Kidney (tissue), 13 donors: ENCODE measurements at regions not wholly inside any gene's neighbourhood (a gene's known extent, or its start where the extent isn't known, plus 50 kb on each side); places are given as distances from the start of the nearest gene placed in this dataset.

Experiments
- DNase-seq, 5 donors: peaks; one replicate each; pipeline ENCODE4 v3.0.0-alpha.2; 2013 to 2020
- FAIRE-seq: peaks from 2 replicates; lab custom pipeline; 2012; peaks lifted over from hg19 to GRCh38; lab: Jason Lieb, UNC
- H3K27ac ChIP-seq, 2 donors: one replicate each; pipeline ENCODE4 v1.7.0; 2013; ENCODE audit warnings: low read depth in 2 of 2, low read length in 2 of 2, inconsistent platforms in 1 of 2
- H3K27me3 ChIP-seq: one replicate; pipeline ENCODE4 v1.7.1; 2013; ENCODE audit warnings: low read length, inconsistent platforms; ENCODE audit not compliant: control insufficient read depth, insufficient read depth
- H3K36me3 ChIP-seq, 3 donors: one replicate each; pipeline versions ENCODE4 v1.7.0 to v1.7.1; 2013; ENCODE audit warnings: low read length in 3 of 3, control low read depth in 1 of 3, inconsistent platforms in 1 of 3; ENCODE audit not compliant: insufficient read depth in 3 of 3, control insufficient read depth in 2 of 3
- H3K4me1 ChIP-seq, 3 donors: one replicate each; pipeline versions ENCODE4 v1.7.0 to v1.7.1; 2013; ENCODE audit warnings: low read length in 3 of 3, inconsistent platforms in 1 of 3, low read depth in 1 of 3; ENCODE audit not compliant: control insufficient read depth in 2 of 3, insufficient read depth in 2 of 3
- H3K4me3 ChIP-seq, 3 donors: one replicate each; pipeline versions ENCODE4 v1.7.0 to v1.8.1; 2013; ENCODE audit warnings: low read length in 3 of 3, control low read depth in 1 of 3, inconsistent platforms in 1 of 3
- H3K9ac ChIP-seq, 3 donors: one replicate each; pipeline versions ENCODE4 v1.7.0 to v1.7.1; 2013; ENCODE audit warnings: low read length in 3 of 3, control low read depth in 1 of 3, inconsistent platforms in 1 of 3
- H3K9me3 ChIP-seq, 3 donors: one replicate each; pipeline versions ENCODE4 v1.7.0 to v1.7.1; 2013; ENCODE audit warnings: low read length in 3 of 3, control low read depth in 1 of 3, inconsistent platforms in 1 of 3; ENCODE audit not compliant: control insufficient read depth in 2 of 3, insufficient read depth in 1 of 3
- CTCF ChIP-seq: IDR thresholded peaks from 3 replicates; pipeline ENCODE4 v1.5.1; 2012; ENCODE audit warnings: mild to moderate bottlenecking, moderate library complexity, borderline replicate concordance; ENCODE audit not compliant: insufficient read depth; ENCODE audit errors: extremely low read depth
- intact Hi-C: fragments of 100-400 bp; cut with DNase I; formaldehyde crosslinking; loops from one replicate; pipeline ENCODE4 v1.11.1; 2022
- donor health status: control.
- donor health status: control.
- donor health status: control.
- donor health status: control.
- donor health status: control.
- donor health status: DM: yes; HTN: yes; CAD: no.
- donor health status: Normal renal cell carcinoma (clear cell type).

- Histone ChIP-seq H3K27ac (no peak overlapping the region), H3K4me3 (no peak overlapping the region), H3K36me3 (no peaks in the 10 kb centered on the region), H3K9me3 (no peaks in the 10 kb centered on the region), H3K9ac (no peak overlapping the region), H3K4me1 (no peaks in the 10 kb centered on the region), H3K27me3 (no peaks in the 10 kb centered on the region)
- DNase-seq: peak in 2 of 5 donors; percentile 9 to 39
- intact Hi-C loops: no loop called here
- no peak for FAIRE-seq
- no peak for TF ChIP-seq CTCF
Measured at GRCh38 chr13:91052876-91053275, 294.6 kb upstream of the MIR17HG start.

GRCh38 chr13:91053318-91054065 lies 294.0 kb upstream of the MIR17HG start:
- Histone ChIP-seq H3K36me3 (no peaks in the 10 kb centered on the region), H3K4me1 (no peaks in the 10 kb centered on the region), H3K27ac (no peak overlapping the region), H3K9me3 (no peaks in the 10 kb centered on the region), H3K9ac (no peak overlapping the region), H3K27me3 (no peaks in the 10 kb centered on the region), H3K4me3 (no peak overlapping the region)
- no peak for TF ChIP-seq CTCF
- intact Hi-C loops: no loop called here
- no peak for DNase-seq
- no peak for FAIRE-seq

GRCh38 chr13:91054902-91055301 lies 292.6 kb upstream of the MIR17HG start:
- Histone ChIP-seq H3K4me3 (no peak overlapping the region), H3K9ac (no peak overlapping the region), H3K27me3 (no peaks in the 10 kb centered on the region), H3K9me3 (no peaks in the 10 kb centered on the region), H3K4me1 (no peaks in the 10 kb centered on the region), H3K36me3 (no peaks in the 10 kb centered on the region), H3K27ac (no peak overlapping the region)
- no peak for DNase-seq
- intact Hi-C loops: no loop called here
- TF ChIP-seq CTCF: no peak
- no peak for FAIRE-seq
